Erythroblast (primary cell): ENCODE measurements at regions not wholly inside any gene's neighbourhood (a gene's known extent, or its start where the extent isn't known, plus 50 kb on each side); places are given as distances from the start of the nearest gene placed in this dataset.

Experiments used
- DNase-seq, 2 experiments: peaks; one replicate each; lab custom pipeline; 2025; lab: John Stamatoyannopoulos, UW
- GATA1 ChIP-seq: IDR thresholded peaks from 2 replicates; pipeline ENCODE4 v1.6.1; 2011; ENCODE audit warnings: low read depth, mild to moderate bottlenecking, control low read depth, low read length, moderate library complexity
- POLR2A ChIP-seq: IDR thresholded peaks from 2 replicates; pipeline ENCODE4 v1.6.1; 2011; ENCODE audit warnings: mild to moderate bottlenecking, low read length

GRCh38 chr4:56086561-56086960, 137.8 kb downstream of the CEP135 start:
- TF ChIP-seq POLR2A, result no peak
- TF ChIP-seq GATA1, result no peak

GRCh38 chr4:56086073-56086541, 137.4 kb downstream of the CEP135 start:
- no peak for DNase-seq
- TF ChIP-seq GATA1 (no peak), POLR2A (no peak)

More at GRCh38 chr4:56086561-56086960, 137.8 kb downstream of the CEP135 start:
- DNase-seq, result no peak

- TF ChIP-seq POLR2A, result no peak
- TF ChIP-seq GATA1, result no peak
- DNase-seq, result no peak
Measured at GRCh38 chr4:56085275-56085674, 136.5 kb downstream of the CEP135 start.

- DNase-seq, result no peak
- TF ChIP-seq GATA1, result no peak
Measured at GRCh38 chr4:56084851-56085250, 136.1 kb downstream of the CEP135 start.
